PC-9 (cell line): ENCODE measurements at regions not wholly inside any gene's neighbourhood (a gene's known extent, or its start where the extent isn't known, plus 50 kb on each side); places are given as distances from the start of the nearest gene placed in this dataset.
"Not testable (repeated sequence)": the region's sequence is repeated elsewhere in the genome, so short reads cannot be mapped to it uniquely, and the experiment has no call there.

Experiments used
- BruUV-seq: library from RNA; stranded (reverse); fragments of 400-500 nt; replicated peaks from 2 replicates; lab custom pipeline; 2021; lab: Mats Ljungman, UMichigan
- CTCF ChIA-PET: fragments of 300-600 bp; sonication (Branson Sonifier 250); formaldehyde crosslinking; loops from one replicate; lab custom pipeline; 2022; ENCODE audit warnings: antibody characterized with exemption; lab: Charles Lee
- POLR2A ChIA-PET: fragments of 300-600 bp; sonication (Branson Sonifier 250); formaldehyde crosslinking; loops from one replicate; lab custom pipeline; 2022; ENCODE audit warnings: antibody characterized with exemption; ENCODE audit not compliant: unreplicated experiment; lab: Charles Lee
- DNase-seq, 2 experiments: peaks; one replicate each; pipeline versions ENCODE4 v3.0.0 to v3.0.0-alpha.2; 2015 to 2022; ENCODE audit warnings: mixed read lengths in 1 of 2
- H2AFZ ChIP-seq: fragments of 200-600 bp; sonication (generic); 2 replicates; pipeline ENCODE4 v1.8.1; 2017; ENCODE audit warnings: antibody characterized with exemption
- H3F3A ChIP-seq: fragments of 200-600 bp; sonication (generic); 2 replicates; pipeline ENCODE4 v1.8.1; 2017; ENCODE audit warnings: antibody characterized with exemption, mild to moderate bottlenecking, low read depth; ENCODE audit not compliant: insufficient read depth
- H3K27ac ChIP-seq: fragments of 200-600 bp; sonication (generic); 2 replicates; pipeline ENCODE4 v1.6.1; 2016; ENCODE audit warnings: mixed run types
- H3K27me3 ChIP-seq: fragments of 200-600 bp; sonication (generic); 2 replicates; pipeline ENCODE4 v1.6.1; 2016; ENCODE audit warnings: low read depth, mixed run types; ENCODE audit not compliant: insufficient read depth
- H3K36me3 ChIP-seq: fragments of 200-600 bp; sonication (generic); 2 replicates; pipeline ENCODE4 v1.6.1; 2016; ENCODE audit warnings: low read depth, mixed run types
- H3K4me1 ChIP-seq: fragments of 200-600 bp; sonication (generic); replicated peaks from 2 replicates; pipeline ENCODE4 v1.6.1; 2016; ENCODE audit warnings: mixed run types; ENCODE audit not compliant: insufficient read depth
- H3K4me2 ChIP-seq: fragments of 200-600 bp; sonication (generic); 2 replicates; pipeline ENCODE4 v1.6.1; 2017; ENCODE audit warnings: mixed run types
- H3K4me3 ChIP-seq: fragments of 200-600 bp; sonication (generic); 2 replicates; pipeline ENCODE4 v1.6.1; 2016; ENCODE audit warnings: mixed run types
- H3K79me2 ChIP-seq: fragments of 200-600 bp; sonication (generic); 2 replicates; pipeline ENCODE4 v1.6.1; 2017; ENCODE audit warnings: low read depth, mixed run types
- H3K9me2 ChIP-seq: fragments of 200-600 bp; sonication (generic); 2 replicates; pipeline ENCODE4 v1.8.1; 2017; ENCODE audit warnings: mild to moderate bottlenecking; ENCODE audit not compliant: insufficient read depth
- H3K9me3 ChIP-seq: fragments of 200-600 bp; sonication (generic); 2 replicates; pipeline ENCODE4 v1.8.1; 2016; ENCODE audit warnings: low read depth; ENCODE audit not compliant: insufficient read depth
- H4K20me1 ChIP-seq: fragments of 200-600 bp; sonication (generic); 2 replicates; pipeline ENCODE4 v1.8.1; 2017; ENCODE audit not compliant: insufficient read depth
- EZH2 ChIP-seq: fragments of 200-600 bp; sonication (generic); IDR thresholded peaks from 2 replicates; pipeline ENCODE4 v1.8.0; 2017; ENCODE audit warnings: antibody characterized with exemption, low read depth
- intact Hi-C: fragments of 100-400 bp; cut with micrococcal nuclease; formaldehyde crosslinking; loops from one replicate; pipeline ENCODE4 v1.10.0; 2022; ENCODE audit not compliant: unreplicated experiment
- TF ChIP-seq, protein P1 (sequence below): fragments of 200-600 bp; sonication (generic); conservative IDR thresholded peaks from 2 replicates; pipeline ENCODE4 v1.6.1; 2017; ENCODE audit warnings: mixed run types, antibody characterized with exemption, mild to moderate bottlenecking, moderate library complexity

DNA sequence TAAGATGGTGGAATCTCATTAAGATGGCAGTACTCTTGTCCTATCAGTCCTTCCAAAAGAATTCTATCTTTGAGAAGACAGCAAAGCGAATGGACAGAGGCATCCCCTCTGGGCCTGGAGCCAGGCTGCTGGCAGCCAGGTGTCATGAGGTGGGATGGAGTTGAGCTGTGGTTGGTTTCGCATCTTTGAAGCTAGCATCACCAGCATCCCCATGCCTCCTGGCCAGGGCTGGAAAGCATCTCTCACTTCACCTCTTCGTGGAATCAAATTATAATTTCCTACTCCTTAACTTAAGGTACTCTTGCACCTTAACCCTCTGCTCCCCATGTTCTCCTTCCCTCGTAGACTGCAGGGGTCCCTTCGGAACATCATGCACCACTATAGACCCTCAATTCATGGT lies 248.3 kb downstream of the GADD45G start:
- H3K27ac ChIP-seq, result no peak overlapping the region
- no peaks in the 10 kb centered on the region for H3K4me1 ChIP-seq
- H3K36me3 ChIP-seq, result no peaks in the 10 kb centered on the region
- intact Hi-C loops, result no loop called here
- no peak overlapping the region for H3K4me2 ChIP-seq
- H3K27me3 ChIP-seq, result peaks cover 64% of the 10 kb centered on the region
- ChIA-PET CTCF (no interaction called here), POLR2A (no interaction called here)
- no peaks in the 10 kb centered on the region for H3K9me2 ChIP-seq
- no peak overlapping the region for H2AFZ ChIP-seq
- no TSS peak for BruUV-seq
- no peaks in the 10 kb centered on the region for H3K9me3 ChIP-seq
- TF ChIP-seq EZH2, result no peak
- TF ChIP-seq, protein P1, sequence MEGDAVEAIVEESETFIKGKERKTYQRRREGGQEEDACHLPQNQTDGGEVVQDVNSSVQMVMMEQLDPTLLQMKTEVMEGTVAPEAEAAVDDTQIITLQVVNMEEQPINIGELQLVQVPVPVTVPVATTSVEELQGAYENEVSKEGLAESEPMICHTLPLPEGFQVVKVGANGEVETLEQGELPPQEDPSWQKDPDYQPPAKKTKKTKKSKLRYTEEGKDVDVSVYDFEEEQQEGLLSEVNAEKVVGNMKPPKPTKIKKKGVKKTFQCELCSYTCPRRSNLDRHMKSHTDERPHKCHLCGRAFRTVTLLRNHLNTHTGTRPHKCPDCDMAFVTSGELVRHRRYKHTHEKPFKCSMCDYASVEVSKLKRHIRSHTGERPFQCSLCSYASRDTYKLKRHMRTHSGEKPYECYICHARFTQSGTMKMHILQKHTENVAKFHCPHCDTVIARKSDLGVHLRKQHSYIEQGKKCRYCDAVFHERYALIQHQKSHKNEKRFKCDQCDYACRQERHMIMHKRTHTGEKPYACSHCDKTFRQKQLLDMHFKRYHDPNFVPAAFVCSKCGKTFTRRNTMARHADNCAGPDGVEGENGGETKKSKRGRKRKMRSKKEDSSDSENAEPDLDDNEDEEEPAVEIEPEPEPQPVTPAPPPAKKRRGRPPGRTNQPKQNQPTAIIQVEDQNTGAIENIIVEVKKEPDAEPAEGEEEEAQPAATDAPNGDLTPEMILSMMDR, result no peak
- no peak overlapping the region for H3K4me3 ChIP-seq
- DNase-seq, result no peak
- H4K20me1 ChIP-seq, result no peaks in the 10 kb centered on the region
- no peaks in the 10 kb centered on the region for H3K79me2 ChIP-seq
- H3F3A ChIP-seq, result no peaks in the 10 kb centered on the region

DNA sequence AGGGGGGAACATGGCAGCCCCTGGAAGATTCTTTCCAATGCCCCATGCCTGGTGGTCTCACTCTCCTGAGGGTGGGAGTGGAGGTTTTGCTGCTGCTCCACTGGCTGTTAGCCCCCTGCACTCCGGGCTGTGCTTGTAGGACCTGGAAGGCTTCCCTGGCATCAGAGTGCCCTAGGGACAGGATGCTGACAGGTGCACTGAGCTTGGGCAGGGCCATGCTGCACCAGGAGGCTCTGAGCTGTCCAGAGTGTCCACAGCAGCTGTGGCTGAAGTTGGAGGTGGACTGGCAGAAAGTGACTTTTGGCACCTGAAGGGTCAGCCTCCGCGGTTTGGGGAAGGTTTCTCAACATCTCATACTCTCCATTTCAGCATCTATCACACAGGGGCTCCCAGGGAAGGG lies 249.1 kb downstream of the GADD45G start:
- no peak for TF ChIP-seq EZH2
- TF ChIP-seq, protein P1, result no peak
- Histone ChIP-seq H3K9me3 (no peaks in the 10 kb centered on the region), H3K79me2 (no peaks in the 10 kb centered on the region), H3K27ac (no peak overlapping the region), H4K20me1 (no peaks in the 10 kb centered on the region), H3K9me2 (no peaks in the 10 kb centered on the region), H3K4me2 (no peak overlapping the region), H3K4me1 (no peaks in the 10 kb centered on the region), H3K4me3 (no peak overlapping the region), H3K27me3 (peaks cover 62% of the 10 kb centered on the region), H3F3A (no peaks in the 10 kb centered on the region), H2AFZ (no peak overlapping the region), H3K36me3 (no peaks in the 10 kb centered on the region)
- no peak for DNase-seq
- BruUV-seq, result no TSS peak
- CTCF ChIA-PET, result no interaction called here
- POLR2A ChIA-PET, result no interaction called here
- intact Hi-C loops, result no loop called here

DNA sequence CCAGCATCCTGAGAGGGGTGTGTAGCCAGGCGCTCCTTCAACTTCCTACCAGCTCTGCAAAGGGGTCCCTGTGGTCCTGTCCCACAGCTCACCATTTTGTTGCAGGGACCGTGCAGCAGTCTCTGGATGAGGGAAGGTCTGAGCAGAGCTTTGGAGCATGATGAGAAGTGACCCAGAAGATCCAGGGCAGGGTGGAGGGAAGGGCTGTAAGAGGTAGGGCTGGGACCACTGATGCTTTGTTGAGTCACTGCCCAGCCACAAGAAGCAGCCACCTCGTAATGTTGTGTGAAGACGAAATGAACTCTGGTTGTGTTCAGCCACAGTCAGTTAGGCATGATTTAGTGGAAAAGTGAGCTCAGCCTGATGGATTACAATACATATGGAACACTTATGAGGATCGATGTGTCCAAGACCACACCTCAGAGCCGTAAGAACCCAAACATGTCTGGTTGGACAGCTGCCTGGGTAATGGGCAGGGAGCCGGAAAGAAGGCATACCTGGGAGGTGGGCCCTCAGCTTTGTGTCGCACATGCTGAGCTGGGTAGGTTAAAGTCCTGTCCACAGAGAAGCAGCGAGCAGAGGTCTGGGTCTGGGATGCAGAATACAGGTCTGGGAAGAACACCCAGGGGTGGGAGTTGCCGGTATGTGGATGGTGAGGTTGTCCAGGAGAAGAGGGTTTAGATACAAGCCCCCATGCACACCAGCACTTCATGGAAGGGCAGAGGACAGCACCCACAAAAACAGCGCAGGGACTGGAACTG lies 250.1 kb downstream of the GADD45G start:
- TF ChIP-seq EZH2, result no peak
- TF ChIP-seq, protein P1, result no peak
- POLR2A ChIA-PET, result no interaction called here
- intact Hi-C loops, result no loop called here
- Histone ChIP-seq H3K4me1 (no peaks in the 10 kb centered on the region), H3K27me3 (peaks cover 54% of the 10 kb centered on the region), H3K27ac (no peak overlapping the region), H3F3A (no peaks in the 10 kb centered on the region), H4K20me1 (no peaks in the 10 kb centered on the region), H3K4me2 (no peak overlapping the region), H3K79me2 (no peaks in the 10 kb centered on the region), H3K36me3 (no peaks in the 10 kb centered on the region), H3K4me3 (no peak overlapping the region), H3K9me2 (no peaks in the 10 kb centered on the region), H2AFZ (no peak overlapping the region), H3K9me3 (no peaks in the 10 kb centered on the region)
- BruUV-seq, result no TSS peak
- CTCF ChIA-PET, result no interaction called here
- DNase-seq, result no peak

DNA sequence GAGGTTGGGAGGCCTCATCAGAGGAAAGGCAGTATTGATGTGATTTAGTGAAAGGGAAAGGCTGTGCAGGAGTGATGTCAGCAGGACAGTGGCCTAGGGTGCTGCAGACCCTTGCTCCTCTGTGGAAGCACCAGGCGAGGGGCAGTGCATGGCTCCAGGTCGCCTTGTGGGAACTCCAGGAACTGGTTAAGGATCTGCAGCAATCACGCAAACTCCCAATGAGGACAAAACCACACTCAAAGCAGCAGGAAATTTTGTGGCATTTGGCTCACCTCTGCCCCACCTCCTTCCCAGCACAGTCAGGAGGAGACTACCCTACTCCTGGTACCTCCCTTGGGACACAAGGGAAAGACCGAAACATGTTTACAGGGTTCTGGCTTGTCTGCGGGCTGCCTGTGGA lies 251.5 kb downstream of the GADD45G start:
- H3K4me1 ChIP-seq, H2AFZ ChIP-seq, H4K20me1 ChIP-seq, H3K36me3 ChIP-seq, DNase-seq, POLR2A ChIA-PET, H3K79me2 ChIP-seq, H3K9me3 ChIP-seq, H3K27ac ChIP-seq, H3K4me2 ChIP-seq, H3K9me2 ChIP-seq, CTCF ChIA-PET, BruUV-seq, intact Hi-C loops, H3K4me3 ChIP-seq, H3F3A ChIP-seq: not testable (repeated sequence)
- H3K27me3 ChIP-seq, result peaks cover 51% of the 10 kb centered on the region

DNA sequence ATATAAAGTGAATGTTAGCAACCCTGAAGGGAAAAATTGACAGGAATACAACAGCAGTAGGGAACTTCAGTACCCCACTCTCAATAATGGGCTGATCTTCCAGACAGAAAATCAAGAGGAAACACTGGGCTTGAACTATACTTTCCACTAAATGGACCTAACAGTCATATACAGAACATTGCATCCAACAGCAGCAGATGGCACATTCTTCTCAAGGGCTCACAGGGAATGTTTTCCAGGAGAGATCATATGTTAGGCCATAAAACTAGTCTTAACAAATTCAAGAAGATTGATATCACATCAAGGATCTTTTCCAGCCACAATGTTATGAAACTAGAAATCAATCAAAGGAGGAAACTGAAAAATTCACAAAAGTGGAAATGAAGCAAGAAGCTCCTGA lies 252.1 kb downstream of the GADD45G start:
- H2AFZ ChIP-seq, H3K27ac ChIP-seq, H3K4me2 ChIP-seq, H3K36me3 ChIP-seq, H3K9me3 ChIP-seq, H4K20me1 ChIP-seq, H3K9me2 ChIP-seq, POLR2A ChIA-PET, H3K79me2 ChIP-seq, H3K4me1 ChIP-seq, H3K4me3 ChIP-seq, BruUV-seq, intact Hi-C loops, H3F3A ChIP-seq, CTCF ChIA-PET, DNase-seq: not testable (repeated sequence)
- H3K27me3 ChIP-seq, result peaks cover 49% of the 10 kb centered on the region
